Testis (tissue), 2 donors: ENCODE measurements at regions not wholly inside any gene's neighbourhood (a gene's known extent, or its start where the extent isn't known, plus 50 kb on each side); places are given as distances from the start of the nearest gene placed in this dataset.

ENCODE experiments used
- CTCF ChIP-seq, 3 experiments: fragments of 450-650 bp in 2 of 3; fragments of 200-600 bp in 1 of 3; sonication (generic) in 1 of 3; IDR thresholded peaks; one replicate each; pipeline ENCODE4 v1.5.1; 2016 to 2019; ENCODE audit warnings: antibody characterized with exemption in 3 of 3, mild to moderate bottlenecking in 2 of 3, moderate library complexity in 1 of 3
- POLR2A ChIP-seq: fragments of 450-650 bp; IDR thresholded peaks from one replicate; pipeline ENCODE4 v1.6.1; 2017; ENCODE audit warnings: antibody characterized with exemption, mild to moderate bottlenecking, moderate library complexity

- TF ChIP-seq POLR2A (no peak), CTCF (IDR thresholded peaks at IDR 0.05) (no peak)
Observed at GRCh38 chr10:6756716-6757115, 176.6 kb upstream of the PRKCQ start.
